Right renal pelvis (tissue), 4 donors: ENCODE measurements at regions not wholly inside any gene's neighbourhood (a gene's known extent, or its start where the extent isn't known, plus 50 kb on each side); places are given as distances from the start of the nearest gene placed in this dataset.
"Not testable (repeated sequence)": the region's sequence is repeated elsewhere in the genome, so short reads cannot be mapped to it uniquely, and the experiment has no call there.

ENCODE experiments used
- DNase-seq, 4 donors: peaks; one replicate each; pipeline ENCODE4 v3.0.0-alpha.2; 2013; ENCODE audit warnings: low read depth in 4 of 4, low spot score in 3 of 4, missing footprints in 1 of 4

DNA sequence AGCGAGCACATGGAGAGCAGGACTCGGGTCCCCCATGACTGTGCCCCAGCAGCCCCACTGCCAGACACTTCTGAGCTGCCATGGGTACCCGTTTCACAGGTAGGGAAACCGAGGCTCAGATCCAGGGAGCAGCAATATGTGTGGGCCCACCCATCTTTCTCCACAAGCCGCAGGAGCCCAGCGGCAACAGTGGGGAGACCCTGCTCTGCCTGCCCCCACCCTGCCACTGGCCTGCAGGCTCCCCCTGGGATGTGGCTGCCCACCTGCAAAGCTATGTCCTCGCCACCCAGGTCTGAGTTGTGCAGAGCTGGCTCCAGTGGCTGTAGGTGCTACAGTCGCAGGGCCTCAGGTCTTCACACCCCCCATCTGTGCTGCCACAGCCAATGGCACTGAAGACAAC, 50.6 kb upstream of the C1QTNF9B start:
- DNase-seq, result no peak

DNA sequence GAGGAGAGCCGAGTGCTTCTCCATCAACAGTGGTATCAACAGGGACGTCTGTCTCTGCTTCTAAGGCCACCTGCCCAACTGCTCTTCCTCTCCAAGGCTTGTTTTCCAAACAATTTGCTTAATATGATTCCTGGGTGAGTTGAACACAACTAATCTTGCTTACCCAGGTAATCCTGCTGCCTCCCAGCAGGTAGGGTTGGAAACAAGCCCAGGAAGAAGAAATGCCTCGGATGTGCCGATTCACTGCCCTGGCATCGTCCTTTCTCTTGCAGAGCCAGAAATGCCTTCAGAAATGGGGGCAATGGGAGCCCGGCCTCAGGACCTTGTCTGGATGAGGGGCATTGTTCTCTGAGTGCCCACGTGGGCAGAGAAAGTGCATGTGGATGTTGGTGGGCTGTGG, 51.9 kb upstream of the C1QTNF9B start:
- DNase-seq, result no peak

DNA sequence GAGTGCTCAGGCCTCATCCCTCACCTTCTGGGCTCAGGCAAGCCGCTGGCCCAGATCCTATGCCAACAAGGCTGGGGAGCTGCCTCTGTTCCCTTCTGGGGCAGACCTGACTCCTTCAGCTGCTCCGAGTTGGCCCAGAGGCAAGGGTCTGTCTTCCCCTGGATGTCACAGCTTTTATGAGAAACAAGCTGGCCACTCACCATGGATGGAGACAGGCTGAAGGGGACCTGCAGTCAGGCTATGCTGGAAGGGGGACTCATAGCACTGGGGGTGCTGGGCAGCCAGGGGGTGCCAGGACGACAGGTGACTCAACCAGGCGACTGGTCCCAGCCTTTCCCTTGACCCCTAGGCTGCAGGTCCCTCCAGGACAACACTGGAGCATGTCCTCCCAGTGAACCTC, 52.4 kb upstream of the C1QTNF9B start:
- no peak for DNase-seq

DNA sequence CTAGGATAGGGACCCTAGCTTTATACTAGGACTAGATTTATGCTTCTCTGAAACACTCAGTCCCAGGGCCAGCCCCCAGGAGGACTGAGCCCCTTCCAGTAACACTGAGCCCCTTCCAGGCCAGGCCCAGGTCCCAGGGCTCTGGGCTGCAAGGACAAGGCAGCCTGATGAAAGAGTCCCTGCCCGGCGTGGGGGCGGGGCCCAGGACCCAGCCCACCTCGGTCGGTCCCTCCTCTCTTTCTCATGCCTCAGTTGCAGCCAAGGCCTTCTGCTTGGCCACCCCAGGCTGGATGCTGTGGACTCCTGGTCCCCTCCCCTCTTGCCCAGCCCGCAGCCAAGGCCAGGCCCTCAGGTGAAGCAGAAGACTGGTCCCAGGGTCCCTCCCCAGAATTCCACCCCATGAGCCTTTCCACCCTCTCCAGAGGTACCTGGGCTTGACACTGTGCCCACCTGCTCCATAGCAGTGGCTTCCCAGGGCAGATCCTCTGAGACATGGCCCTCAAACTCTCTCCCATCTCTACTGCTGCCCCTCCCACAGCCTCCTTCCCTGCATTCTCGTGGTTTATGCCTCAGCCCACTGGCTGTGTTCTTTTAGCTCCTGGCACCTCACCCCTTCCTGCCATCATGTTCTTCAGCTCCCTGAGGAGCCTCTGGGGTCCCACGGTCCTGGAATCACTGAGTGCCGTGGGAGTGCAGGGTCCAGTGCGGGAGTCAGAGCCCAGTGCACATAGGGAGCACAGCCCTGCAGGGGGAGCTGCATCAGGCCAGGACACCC, 53.6 kb upstream of the C1QTNF9B start:
- DNase-seq, result no peak

DNA sequence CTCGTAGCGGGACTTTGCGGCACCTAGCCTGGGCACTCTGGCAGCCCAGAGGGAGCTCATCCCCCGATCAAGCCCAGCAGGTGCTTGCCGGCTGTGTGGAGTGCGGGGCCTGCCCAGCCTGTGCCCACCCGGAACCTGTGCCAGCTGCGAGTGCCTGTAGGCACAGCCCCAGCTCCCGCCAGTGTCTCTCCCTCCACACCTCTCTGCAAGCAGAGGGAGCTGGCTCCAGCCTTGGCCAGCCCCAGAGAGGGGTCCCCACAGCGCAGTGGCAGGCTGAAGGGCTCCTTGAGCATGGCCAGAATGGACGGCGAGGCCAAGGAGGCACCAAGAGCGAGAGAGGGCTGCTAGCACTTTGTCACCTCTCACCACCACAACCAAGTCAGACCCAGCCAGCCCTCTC, 55.5 kb upstream of the C1QTNF9B start:
- DNase-seq, result no peak

DNA sequence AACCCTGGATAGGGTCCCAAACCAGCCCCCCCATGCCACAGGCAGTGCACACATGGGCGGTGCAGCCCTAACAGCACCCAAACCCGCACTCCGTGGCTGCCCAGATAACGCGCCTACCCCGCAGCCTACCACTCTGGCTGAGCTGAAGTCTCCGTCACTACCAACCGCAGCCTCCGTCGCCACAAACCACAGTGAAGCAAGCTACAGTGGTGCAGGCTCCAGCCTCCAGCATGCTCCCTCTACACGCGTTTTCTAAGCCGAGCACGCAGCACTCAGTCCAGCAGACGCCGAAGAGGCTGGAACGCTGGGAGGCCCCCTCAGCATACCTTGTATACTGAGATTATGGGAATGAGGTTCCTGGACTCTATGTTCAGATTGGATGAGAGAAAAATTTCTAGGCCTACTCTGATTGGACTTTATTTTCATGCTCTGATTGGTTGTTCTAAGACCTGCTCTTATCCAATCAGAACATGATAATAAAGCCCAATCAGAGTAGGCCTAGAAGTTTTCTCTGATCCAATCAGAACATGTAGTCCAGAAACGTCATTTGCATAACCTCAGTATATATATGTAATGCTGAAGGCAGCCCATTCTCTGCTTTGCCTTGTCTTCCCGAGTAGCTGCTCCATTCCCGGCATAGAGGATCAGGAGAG, 56.7 kb upstream of the C1QTNF9B start:
- no peak for DNase-seq

DNA sequence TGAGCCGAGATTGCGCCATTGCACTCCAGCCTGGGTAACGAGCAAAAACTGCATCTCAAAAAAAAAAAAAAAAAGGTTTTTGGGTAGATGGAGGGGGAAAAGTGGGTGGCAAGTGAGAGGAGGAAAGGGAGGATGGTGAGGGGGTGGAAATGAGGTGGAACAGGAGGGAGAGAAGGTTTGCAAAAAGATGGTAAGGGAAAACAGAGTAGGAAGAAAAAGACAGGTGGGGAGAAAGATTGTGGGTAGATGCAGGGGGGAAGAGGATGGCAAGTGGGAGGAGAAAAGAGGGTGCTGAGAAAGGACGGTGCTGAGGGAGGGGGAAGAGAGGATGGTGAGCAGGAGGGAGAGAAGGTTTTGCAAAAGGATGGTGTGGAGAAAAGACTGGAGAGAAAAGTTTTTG, 57.8 kb upstream of the C1QTNF9B start:
- DNase-seq, result no peak

DNA sequence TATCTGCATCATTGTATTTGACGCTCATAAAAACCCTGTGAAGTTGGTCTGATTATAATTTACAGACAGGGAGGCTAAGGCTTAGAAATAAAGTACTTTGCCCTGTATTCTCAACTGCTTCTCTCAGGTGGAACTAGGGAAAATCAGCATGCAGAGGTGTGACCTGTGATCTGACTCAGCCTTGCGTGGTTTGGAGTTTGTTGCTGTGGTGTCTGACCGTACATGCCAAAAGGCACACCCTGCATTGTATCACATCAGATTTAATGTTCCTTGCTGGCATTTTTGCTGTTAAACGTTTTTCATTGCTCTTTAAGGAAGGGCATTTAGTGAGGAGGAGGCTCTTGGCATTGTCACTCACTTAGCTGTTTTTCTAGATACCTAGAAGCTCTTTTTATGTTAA, 58.8 kb upstream of the C1QTNF9B start:
- peak in 1 of 4 donors; percentile 13 for DNase-seq

DNA sequence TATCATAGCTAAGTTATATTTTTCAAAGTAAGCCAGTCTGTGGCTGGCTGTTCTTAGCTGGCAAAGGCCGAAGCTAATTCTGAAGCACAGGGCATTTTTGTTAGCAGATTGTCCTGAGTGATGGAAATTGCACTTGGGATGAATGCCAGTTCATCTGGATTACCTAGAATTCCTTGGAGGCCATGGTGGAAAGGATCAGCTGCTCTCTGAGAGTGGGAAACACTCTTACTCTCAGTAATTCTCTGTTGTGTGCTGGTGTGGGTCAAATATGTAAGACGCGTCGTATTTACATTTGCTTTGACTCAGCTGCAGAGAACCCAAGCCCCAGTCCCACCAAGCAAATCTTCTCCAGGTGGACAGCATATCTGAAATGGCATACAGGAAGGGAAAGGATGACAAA, 60.7 kb upstream of the C1QTNF9B start:
- DNase-seq, result no peak

DNA sequence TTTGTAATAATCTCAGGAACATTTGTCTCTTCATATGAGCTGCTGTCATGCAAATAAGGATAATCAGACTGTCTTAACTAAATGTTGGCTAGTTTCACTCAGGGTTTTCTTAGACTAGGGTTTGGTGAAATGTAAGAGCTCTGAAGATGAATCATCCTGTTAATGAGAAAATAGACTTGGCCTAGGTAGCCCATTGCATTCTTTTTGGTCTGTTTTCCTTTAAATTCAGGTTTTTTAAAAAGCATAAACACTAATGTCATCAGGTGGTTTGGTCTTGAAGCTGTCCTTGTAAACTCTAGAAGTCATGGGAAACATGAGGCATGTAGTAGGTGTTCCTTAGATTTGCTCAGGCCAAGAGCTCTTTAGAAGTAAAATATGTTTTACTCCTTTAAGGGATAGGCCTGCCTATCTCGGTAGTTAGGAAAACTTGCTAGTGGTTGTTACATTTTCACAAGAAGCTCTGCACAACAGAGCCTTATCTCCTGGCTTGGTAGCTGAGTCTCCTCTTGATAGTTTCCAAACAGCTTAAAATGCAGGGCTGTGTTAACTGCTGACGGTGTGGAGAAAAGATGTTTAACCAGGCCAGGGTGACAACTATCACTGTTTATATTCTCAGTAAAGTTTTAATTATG, 62.0 kb upstream of the C1QTNF9B start:
- no peak for DNase-seq

DNA sequence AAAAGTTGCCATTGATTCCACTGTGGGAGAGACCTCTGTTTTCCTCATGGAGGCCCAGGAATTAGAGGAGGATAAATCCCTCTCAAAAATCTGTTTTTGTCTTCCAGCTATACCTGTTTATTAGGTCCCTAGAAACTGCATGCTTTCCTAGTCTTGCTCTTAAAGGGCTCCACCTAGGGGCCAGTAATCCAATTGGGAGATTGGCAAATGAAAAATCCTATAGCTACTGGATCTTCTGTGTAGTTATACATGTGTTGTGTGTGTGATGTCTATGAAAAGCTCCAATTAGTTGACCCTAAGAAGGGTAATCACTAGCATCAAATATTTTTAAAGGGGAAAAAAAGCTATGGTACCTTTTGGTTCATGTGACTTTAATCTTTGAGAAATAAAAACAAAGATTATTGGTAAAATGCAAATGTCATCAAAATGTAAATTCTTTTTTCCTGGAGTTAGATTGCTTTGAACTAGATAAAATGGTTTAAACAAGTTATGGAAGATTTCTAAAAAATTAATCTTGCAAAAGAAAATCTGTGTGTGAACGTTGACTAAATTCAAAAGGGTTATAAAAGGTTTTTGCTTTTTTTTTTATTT, 63.4 kb upstream of the C1QTNF9B start:
- peak in 1 of 4 donors; percentile 17 for DNase-seq

DNA sequence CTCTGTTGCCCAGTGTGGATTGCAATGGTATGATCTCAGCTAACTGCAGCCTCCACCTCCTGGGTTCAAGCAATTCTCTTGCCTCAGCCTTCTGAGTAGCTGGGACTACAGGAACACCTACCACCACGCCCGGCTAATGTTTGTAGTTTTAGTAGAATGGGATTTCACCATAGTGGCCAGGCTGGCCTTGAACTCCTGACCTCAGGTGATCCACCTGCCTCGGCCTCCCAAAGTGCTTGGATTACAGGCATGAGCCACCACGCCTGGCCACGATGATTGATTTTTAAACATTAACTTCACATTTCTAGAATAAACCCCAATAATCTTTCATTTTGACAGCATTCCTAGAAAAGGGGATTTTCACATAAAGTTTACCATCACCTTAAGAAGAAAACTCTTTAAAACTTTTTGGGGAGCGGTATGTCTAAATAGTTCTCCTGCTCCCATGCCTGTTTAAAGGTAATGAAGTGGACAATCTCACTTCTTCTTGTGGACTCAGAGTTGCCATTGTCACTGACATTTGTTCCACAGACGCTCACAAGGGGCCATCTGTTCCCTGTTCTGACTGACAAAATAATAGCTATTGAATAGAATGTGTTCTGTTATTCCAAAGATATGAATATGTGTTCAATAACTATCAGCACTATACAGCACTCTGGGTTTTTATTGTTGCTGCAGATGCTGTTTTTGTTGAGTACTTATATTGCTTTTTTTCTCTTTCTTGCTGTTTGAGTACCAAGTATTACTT, 66.1 kb upstream of the C1QTNF9B start:
- DNase-seq, result no peak

DNA sequence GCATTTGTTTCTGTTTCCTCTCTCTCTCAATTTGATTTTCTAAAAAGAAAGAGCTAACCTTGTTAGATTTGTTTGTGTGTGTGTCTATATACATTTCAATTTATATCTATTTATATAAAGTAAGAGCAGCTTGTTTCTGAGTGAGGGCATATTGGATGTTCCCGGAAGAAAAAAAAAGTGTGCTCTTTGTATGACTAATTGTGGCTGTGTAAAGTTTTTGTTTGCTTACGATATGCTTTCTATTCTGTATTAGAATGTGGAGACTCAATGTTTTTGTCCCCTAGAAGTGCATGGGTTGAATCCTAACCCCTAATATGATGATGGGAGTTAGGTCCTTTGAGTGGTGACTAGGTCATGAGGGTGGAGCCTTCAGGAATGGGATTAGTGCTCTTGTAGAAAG, 66.6 kb upstream of the C1QTNF9B start:
- no peak for DNase-seq

DNA sequence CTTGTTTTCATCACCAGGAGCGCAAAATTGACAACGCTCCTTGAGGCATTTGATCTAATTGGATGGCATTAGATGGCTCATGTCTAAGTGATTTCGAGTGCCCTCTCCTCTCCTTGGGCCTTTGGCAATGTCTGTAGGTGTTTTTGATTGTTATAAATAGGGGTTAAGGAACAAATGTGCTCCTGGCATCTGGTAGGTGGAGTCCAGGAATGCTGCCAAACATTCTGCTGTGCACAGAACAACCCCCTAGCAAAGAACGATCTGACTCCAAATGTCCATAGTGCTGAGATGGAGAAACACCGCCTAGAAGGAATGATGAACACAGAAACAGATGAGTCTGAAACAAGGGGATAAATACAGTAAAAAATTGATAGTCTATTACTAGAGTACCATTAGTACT, 68.0 kb upstream of the C1QTNF9B start:
- no peak for DNase-seq

DNA sequence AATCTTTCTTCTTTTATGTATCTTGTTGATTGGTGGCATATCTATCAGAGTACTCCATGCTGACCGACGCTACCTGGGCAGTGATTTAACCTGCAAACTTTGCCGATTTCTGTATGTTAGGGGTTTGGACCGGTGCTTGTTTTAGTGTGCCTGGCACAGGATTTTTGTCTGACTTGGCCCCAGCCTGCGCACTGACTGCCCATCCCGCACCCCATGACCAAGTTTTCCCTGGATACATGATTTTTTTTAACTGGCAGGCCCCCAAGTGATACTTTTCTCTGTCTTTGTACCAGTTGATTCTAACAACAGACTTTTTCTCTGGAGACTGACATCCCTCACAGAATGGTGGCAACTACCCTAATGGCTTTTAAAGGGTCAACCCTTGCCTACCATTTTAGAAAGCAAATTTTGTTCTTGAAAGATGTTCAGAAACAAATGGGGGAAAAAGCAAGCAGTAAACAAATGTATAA, 69.0 kb upstream of the C1QTNF9B start:
- DNase-seq, result no peak

DNA sequence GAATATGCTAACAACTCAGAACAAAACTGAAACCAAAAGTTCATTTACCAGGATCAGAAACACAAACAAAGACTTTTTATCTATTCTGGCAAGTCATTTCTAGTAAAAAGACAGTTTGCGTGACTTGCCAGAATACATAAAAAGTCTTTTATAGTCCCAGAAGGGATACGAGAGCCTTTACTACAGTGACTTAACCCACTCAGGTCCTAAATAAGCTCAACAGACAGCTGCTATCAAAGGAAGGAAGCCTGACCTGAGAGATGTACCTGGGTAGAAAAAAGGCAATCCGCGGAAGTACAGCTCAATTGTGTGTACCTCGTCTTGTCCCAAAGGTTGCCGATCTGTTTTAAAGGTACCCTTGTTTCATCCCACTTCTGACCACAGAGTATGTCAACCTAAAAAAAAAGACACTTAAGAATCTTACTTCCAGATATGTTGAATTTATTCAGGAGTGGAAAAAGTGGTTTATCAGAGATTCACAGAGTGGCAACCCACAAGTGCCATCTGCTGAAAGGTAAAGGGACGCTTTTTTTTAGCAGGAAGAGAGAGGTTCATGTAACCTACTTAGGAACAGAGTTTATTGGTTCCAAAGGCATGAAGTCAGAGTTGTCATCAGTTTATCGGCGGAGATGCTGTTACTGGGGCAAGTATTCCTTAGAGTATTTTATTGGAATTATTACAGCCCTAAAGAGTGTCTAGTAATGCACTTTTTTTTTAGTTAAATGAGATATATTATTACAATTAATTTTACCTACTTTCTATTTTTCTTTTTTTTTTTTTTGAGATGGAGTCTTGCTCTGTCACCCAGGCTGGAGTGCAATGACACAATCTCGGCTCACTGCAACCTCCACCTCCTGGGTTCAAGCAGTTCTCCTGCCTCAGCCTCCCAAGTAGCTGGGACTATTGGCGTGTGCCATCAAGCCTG, 69.7 kb upstream of the C1QTNF9B start:
- no peak for DNase-seq

DNA sequence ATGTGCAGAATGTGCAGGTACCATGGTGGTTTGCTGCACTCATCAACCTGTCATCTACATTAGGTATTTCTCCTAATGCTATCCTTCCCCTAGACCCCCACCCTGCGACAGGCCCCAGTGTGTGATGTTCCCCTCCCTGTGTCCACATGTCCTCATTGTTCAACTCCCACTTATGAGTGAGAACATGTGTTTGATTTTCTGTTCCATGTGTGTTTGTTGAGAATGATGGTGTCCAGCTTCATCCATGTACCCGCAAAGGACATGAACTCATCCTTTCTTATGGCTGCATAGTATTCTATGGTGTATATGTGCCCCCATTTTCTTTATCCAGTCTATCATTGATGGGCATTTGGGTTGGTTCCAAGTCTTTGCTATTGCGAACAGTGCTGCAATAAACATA, 70.5 kb upstream of the C1QTNF9B start:
- DNase-seq, result not testable (repeated sequence)

DNA sequence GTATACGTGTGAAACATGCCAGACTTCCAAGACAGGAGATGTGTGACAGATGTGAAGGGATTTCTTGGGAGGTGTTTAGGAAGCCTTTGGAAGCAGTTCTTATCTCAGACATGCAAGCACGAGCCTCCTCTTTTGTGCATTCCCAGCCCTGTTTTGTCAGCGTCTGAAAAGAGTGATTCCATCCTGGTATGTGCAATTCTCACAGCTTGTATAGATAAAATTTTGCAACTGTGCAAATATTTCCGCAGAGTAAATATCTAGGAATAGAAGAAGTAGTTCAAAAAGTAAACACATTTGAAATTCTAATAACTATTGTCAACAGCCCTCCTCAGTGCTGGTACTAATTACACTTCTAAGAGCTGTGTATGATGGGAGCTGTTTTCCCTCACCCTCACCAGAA, 72.3 kb upstream of the C1QTNF9B start:
- no peak for DNase-seq

DNA sequence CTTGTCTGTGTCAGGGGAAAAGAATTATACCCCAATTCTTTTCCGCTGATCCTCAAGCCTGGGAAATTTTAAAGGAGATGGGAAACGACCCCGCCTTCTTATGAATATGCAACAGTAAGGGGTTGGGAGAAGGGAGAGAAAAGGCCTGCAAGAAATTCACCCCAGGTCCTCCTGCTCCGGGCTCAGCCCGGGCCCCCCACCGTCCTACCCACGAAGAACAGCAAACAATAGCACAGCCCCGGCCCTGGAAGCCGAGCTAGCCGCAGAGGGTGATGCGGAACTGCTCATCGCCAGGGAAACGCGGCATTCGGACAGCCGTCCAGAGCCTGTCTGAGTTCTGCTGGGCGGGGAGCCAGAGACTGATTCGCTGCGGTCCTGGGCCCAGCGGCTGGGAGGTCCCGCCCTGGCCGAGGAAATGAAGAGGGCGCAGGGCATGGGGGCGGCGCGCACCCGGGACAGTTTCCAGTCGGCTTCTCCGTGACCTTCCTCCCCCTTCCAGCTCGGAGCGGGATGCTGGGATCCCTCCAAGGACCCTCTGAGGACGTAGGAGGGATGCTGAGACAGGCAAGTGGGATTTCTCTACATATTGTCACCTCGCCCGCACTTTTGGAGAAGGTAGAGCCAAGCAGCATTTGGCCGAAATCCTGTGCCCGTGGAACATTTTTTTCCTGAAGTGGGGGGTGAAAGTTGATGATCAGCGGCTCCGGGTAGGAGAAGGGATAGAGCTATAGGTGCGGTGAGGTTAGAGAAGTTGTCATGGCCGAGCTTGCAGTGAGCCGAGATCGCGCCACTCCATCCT, 82.3 kb upstream of the C1QTNF9B start:
- peak in 2 of 4 donors; percentile 67 for DNase-seq
